ENCODE measurements at regions not wholly inside any gene's neighbourhood (a gene's known extent, or its start where the extent isn't known, plus 50 kb on each side); places are given as distances from the start of the nearest gene placed in this dataset.
A peak's percentile ranks its signal among the peaks of the same experiment; 100 is the strongest.

DNA sequence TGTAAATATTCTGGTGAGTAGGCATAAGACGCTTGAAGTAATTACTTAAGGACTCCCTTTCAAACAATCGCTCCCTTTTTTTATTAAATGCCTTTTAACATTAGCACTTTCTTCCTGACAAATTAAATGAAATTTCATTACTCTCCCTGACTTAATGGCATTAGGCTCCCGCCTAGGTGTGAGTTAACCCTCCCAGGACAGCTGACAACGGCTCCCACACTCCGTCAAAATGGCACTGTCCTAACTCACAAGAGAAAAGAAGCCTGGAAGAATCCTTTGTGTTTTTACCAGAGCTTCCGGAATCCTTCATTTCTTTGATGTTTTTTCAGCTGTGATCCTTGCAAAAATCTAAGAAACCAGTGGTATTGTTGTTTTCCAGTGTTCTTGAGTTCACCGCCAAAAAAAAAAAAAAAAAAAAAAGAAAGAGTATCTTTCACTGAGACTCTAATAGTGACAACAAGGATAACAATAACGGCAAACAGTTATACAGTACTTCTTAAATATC lies 861.0 kb upstream of the NR2F2 start:
- no peaks in the 10 kb centered on the region for H3K9me3 Mint-ChIP-seq
- POLR2A ChIA-PET = no interaction called here
- no peak overlapping the region for H3K27ac Mint-ChIP-seq
- H3K27me3 Mint-ChIP-seq = peaks cover 42% of the 10 kb centered on the region
- ATAC-seq (ENCODE audit: low read depth) = no peak
- DNase-seq = no peak
- peaks cover 2% of the 10 kb centered on the region for H3K36me3 Mint-ChIP-seq
- no peak overlapping the region for H3K4me3 Mint-ChIP-seq
- H3K4me1 Mint-ChIP-seq = no peaks in the 10 kb centered on the region

GRCh38 chr15:95470529-95470928 lies 860.0 kb upstream of the NR2F2 start:
- Mint-ChIP-seq H3K27me3 (peaks cover 42% of the 10 kb centered on the region), H3K4me1 (no peaks in the 10 kb centered on the region), H3K9me3 (no peaks in the 10 kb centered on the region), H3K36me3 (peaks cover 2% of the 10 kb centered on the region), H3K4me3 (no peak overlapping the region), H3K27ac (no peak overlapping the region)
- POLR2A ChIA-PET = no interaction called here
- ATAC-seq (ENCODE audit: low read depth) (no peak), DNase-seq (no peak)

DNA sequence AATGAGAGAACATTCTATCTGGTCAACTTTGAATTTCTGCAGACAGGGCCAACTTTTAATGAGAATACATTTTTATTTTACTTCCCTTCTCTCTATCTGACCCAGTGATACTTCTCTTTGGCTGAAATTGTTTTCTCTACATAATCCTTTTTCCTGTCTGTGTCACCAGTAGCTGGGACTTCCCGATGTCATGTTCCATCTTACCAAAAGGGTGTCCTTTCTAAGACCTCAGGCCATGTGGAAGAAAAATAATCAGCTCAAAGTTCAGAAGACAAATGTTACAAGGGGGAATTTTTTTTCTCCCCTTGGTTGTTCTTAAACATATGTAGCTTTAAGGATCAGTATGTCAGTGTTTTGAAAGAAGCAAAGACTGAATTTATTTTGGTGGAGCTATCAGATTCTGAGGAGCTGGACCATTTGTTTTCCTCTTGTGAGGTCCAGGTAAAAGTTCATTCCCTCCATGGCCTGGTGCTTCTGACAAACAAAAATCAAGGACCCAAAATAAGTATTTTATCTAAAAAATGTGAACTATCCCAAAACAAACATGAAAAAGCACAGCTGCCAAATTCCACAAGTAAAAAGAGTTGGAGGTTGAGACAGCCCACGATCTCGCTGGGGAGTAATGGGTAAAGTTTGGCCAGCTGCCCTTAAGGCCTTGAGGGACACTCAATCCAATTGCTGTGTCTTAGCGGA lies 859.4 kb upstream of the NR2F2 start:
- POLR2A ChIA-PET = no interaction called here
- no peak overlapping the region for H3K27ac Mint-ChIP-seq
- no peak for ATAC-seq (ENCODE audit: low read depth)
- no peaks in the 10 kb centered on the region for H3K9me3 Mint-ChIP-seq
- peaks cover 2% of the 10 kb centered on the region for H3K36me3 Mint-ChIP-seq
- no peak for DNase-seq
- no peaks in the 10 kb centered on the region for H3K4me1 Mint-ChIP-seq
- H3K27me3 Mint-ChIP-seq = peaks cover 42% of the 10 kb centered on the region
- H3K4me3 Mint-ChIP-seq = no peak overlapping the region

DNA sequence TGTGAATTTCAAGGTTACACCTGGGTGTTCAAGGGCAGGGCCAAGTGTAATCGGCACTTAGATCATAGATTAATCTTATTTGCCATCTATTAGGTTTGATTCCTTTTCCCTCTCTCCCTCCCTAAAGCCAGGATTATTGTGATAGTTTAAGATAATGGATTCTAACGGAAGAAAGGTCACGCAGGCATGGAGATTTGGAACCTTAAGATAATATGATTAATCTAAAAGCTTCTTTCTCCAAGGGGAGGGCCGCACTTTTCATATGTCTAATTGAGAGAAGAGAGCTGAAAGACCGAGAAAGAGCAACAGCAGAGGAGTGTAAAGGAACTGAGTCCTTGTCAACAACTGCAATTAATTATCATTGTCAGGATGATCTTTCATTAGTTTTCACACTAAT lies 858.8 kb upstream of the NR2F2 start:
- ATAC-seq (ENCODE audit: low read depth) (no peak), DNase-seq (no peak)
- Mint-ChIP-seq H3K36me3 (peaks cover 2% of the 10 kb centered on the region), H3K27ac (no peak overlapping the region), H3K4me3 (no peak overlapping the region), H3K9me3 (no peaks in the 10 kb centered on the region), H3K4me1 (no peaks in the 10 kb centered on the region), H3K27me3 (peaks cover 42% of the 10 kb centered on the region)
- POLR2A ChIA-PET = no interaction called here

DNA sequence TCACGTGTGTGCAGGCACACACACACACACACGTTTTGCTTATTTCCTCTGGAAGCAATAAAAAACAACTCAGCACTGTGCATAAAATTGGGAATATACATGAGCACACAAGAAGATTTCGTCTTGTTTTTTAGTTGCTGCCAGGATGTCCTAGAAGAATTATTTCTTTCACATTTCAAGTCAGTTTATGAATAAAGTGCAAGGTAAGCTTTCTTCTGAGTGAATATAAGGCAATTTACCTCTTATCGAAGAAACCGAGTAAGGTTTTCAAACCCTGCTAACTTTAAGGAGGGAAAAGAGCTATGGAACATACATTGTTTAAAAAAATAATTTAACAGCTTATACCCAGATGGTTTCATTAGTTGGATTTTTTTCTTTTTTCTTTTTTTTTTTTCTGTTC lies 855.4 kb upstream of the NR2F2 start:
- no peak overlapping the region for H3K27ac Mint-ChIP-seq
- no peak for DNase-seq
- ATAC-seq (ENCODE audit: low read depth) = no peak
- POLR2A ChIA-PET = no interaction called here
- peaks cover 2% of the 10 kb centered on the region for H3K36me3 Mint-ChIP-seq
- peaks cover 41% of the 10 kb centered on the region for H3K27me3 Mint-ChIP-seq
- no peak overlapping the region for H3K4me3 Mint-ChIP-seq
- H3K4me1 Mint-ChIP-seq = no peaks in the 10 kb centered on the region
- H3K9me3 Mint-ChIP-seq = no peaks in the 10 kb centered on the region

DNA sequence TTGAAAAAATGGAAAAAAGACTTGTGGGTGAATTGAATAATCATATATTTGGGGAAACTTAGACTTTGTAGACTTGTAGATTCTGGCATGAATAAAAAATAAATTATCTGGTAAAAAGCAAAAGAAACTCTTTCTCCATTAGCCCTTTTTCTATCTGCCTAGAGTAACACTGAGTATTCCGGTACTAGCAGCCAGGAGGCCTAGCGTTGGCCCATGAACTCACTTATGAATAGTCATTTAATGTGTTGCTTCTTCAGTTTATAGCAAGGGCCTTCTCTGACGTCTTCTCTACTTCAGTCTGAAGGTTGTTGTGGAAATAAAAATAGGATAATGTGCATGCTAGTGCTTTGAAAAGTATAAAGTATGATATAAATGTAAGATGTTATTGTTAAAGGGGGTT lies 851.2 kb upstream of the NR2F2 start:
- DNase-seq = no peak
- no peaks in the 10 kb centered on the region for H3K4me1 Mint-ChIP-seq
- POLR2A ChIA-PET = no interaction called here
- no peak overlapping the region for H3K27ac Mint-ChIP-seq
- no peak for ATAC-seq (ENCODE audit: low read depth)
- no peak overlapping the region for H3K4me3 Mint-ChIP-seq
- peaks cover 43% of the 10 kb centered on the region for H3K27me3 Mint-ChIP-seq
- peaks cover 4% of the 10 kb centered on the region for H3K36me3 Mint-ChIP-seq
- H3K9me3 Mint-ChIP-seq = peaks cover 3% of the 10 kb centered on the region

DNA sequence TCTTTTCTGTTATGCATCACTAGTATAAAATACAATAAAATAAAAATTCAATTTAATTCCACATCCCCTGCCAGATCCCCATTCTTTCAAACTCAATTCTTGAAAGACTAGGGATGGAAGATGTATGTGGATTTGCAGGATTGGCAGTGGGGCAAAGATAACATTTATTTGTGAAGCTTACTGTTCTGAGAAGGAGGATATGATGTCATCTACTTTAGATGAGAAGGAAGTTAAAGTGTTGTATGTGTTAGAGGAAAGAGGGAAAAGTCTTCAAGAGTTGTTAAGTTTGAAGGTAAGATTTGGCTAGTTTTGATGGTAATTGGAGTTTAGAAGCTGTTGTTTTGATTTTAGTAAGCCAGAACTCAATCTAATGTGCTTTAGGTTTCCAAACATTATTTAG lies 845.1 kb upstream of the NR2F2 start:
- Mint-ChIP-seq H3K27me3 (peaks cover 20% of the 10 kb centered on the region), H3K4me1 (peaks cover 3% of the 10 kb centered on the region), H3K36me3 (peaks cover 9% of the 10 kb centered on the region), H3K4me3 (no peak overlapping the region), H3K27ac (peak overlapping the region; percentile 31), H3K9me3 (peaks cover 11% of the 10 kb centered on the region)
- ATAC-seq (ENCODE audit: low read depth) (no peak), DNase-seq (no peak)
- POLR2A ChIA-PET = no interaction called here

DNA sequence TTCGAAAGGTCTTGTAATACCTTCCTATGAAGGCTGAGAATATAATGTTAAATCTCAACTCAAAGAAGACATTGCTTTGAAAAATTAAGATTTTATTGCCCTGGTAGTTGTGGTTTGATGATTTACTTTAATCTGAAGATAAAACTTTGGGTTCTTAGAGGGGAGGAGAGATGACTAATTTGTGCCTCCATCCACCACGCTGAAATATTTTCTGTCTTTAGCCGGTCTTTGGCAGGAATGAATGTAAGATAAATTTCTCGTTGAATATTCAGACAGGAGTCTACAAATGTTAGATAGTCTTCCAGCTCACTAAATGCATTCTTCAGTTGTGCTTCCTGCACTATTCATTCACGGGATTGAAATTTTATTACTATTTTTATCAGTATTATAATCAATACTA lies 844.3 kb upstream of the NR2F2 start:
- Mint-ChIP-seq H3K36me3 (peaks cover 9% of the 10 kb centered on the region), H3K27me3 (peaks cover 24% of the 10 kb centered on the region), H3K9me3 (peaks cover 11% of the 10 kb centered on the region), H3K27ac (no peak overlapping the region), H3K4me1 (peaks cover 3% of the 10 kb centered on the region), H3K4me3 (no peak overlapping the region)
- ATAC-seq (ENCODE audit: low read depth) (no peak), DNase-seq (no peak)
- POLR2A ChIA-PET = no interaction called here

GRCh38 chr15:95489103-95489502 lies 841.4 kb upstream of the NR2F2 start:
- Mint-ChIP-seq H3K4me1 (peaks cover 3% of the 10 kb centered on the region), H3K27me3 (peaks cover 21% of the 10 kb centered on the region), H3K4me3 (no peak overlapping the region), H3K27ac (no peak overlapping the region), H3K9me3 (peaks cover 8% of the 10 kb centered on the region), H3K36me3 (peaks cover 5% of the 10 kb centered on the region)
- ATAC-seq (ENCODE audit: low read depth) (no peak), DNase-seq (no peak)
- POLR2A ChIA-PET = no interaction called here

GRCh38 chr15:95492388-95493070 lies 838.0 kb upstream of the NR2F2 start:
- Mint-ChIP-seq H3K27me3 (peaks cover 39% of the 10 kb centered on the region), H3K9me3 (no peaks in the 10 kb centered on the region), H3K27ac (no peak overlapping the region), H3K4me3 (no peak overlapping the region), H3K4me1 (no peaks in the 10 kb centered on the region), H3K36me3 (no peaks in the 10 kb centered on the region)
- ATAC-seq (ENCODE audit: low read depth) (no peak), DNase-seq (no peak)
- POLR2A ChIA-PET = no interaction called here

GRCh38 chr15:95494971-95495541 lies 835.4 kb upstream of the NR2F2 start:
- POLR2A ChIA-PET = no interaction called here
- Mint-ChIP-seq H3K4me1 (peaks cover 14% of the 10 kb centered on the region), H3K36me3 (no peaks in the 10 kb centered on the region), H3K27ac (no peak overlapping the region), H3K27me3 (peaks cover 35% of the 10 kb centered on the region), H3K9me3 (peaks cover 6% of the 10 kb centered on the region), H3K4me3 (no peak overlapping the region)
- DNase-seq (no peak), ATAC-seq (ENCODE audit: low read depth) (no peak)

DNA sequence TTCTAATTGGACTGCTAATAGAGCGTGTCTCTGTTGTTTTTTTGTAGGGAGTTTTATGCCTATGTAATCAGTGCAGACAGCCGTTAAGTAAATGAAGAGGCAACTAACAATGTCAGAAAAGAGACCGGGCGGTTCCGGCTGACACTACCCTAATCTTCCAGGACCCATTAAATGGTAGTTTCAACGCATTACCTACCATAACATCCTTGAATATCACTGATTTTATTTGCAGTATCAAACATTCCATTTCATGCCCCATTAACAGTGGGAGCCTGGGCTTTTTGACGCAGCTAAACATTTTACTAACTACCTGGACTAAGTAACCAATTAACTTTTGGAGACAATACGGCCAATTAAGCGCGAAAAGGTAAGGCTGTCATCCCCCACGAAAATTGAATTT lies 832.9 kb upstream of the NR2F2 start:
- Mint-ChIP-seq H3K27me3 (peaks cover 30% of the 10 kb centered on the region), H3K4me3 (no peak overlapping the region), H3K9me3 (peaks cover 6% of the 10 kb centered on the region), H3K36me3 (no peaks in the 10 kb centered on the region), H3K4me1 (peaks cover 15% of the 10 kb centered on the region), H3K27ac (no peak overlapping the region)
- DNase-seq (no peak), ATAC-seq (ENCODE audit: low read depth) (no peak)
- POLR2A ChIA-PET = no interaction called here

DNA sequence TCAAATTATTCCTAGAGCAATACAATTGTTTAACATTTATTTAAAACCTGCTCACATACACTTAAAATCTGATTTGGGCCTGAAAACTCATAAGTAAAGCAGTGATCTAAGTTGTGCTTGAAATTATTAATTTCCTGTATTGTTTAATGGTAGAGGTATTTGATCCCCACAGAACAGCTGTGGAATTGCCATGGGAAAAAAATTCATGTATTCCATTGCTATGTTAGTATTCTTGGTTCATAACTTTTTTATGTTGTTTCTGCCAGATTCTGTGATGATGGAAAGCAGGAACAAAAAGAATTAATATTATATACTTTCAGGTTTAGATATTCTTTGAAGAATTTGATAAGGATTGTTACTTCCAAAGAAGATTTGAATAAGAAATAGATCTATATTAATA lies 831.5 kb upstream of the NR2F2 start:
- Mint-ChIP-seq H3K36me3 (no peaks in the 10 kb centered on the region), H3K4me1 (peaks cover 15% of the 10 kb centered on the region), H3K27me3 (peaks cover 29% of the 10 kb centered on the region), H3K27ac (no peak overlapping the region), H3K9me3 (peaks cover 6% of the 10 kb centered on the region), H3K4me3 (no peak overlapping the region)
- no peak for DNase-seq
- ATAC-seq (ENCODE audit: low read depth) = no peak
- POLR2A ChIA-PET = no interaction called here

- peaks cover 25% of the 10 kb centered on the region for H3K27me3 Mint-ChIP-seq
- no peak for DNase-seq
- ATAC-seq (ENCODE audit: low read depth) = no peak
- no peak overlapping the region for H3K4me3 Mint-ChIP-seq
- no peaks in the 10 kb centered on the region for H3K36me3 Mint-ChIP-seq
- POLR2A ChIA-PET = no interaction called here
- H3K27ac Mint-ChIP-seq = no peak overlapping the region
- peaks cover 6% of the 10 kb centered on the region for H3K9me3 Mint-ChIP-seq
- peaks cover 15% of the 10 kb centered on the region for H3K4me1 Mint-ChIP-seq
These were observed 831.1 kb upstream of the NR2F2 start for GRCh38 chr15:95499397-95499796.
